Small intestine (tissue), 7 donors: ENCODE measurements at regions not wholly inside any gene's neighbourhood (a gene's known extent, or its start where the extent isn't known, plus 50 kb on each side); places are given as distances from the start of the nearest gene placed in this dataset.
A peak's percentile ranks its signal among the peaks of the same experiment; 100 is the strongest.

ENCODE experiments used
- DNase-seq, 2 donors: peaks; one replicate each; pipeline versions ENCODE4 v3.0.0 to v3.0.0-alpha.2; 2013
- FAIRE-seq: peaks from 2 replicates; lab custom pipeline; 2012; peaks lifted over from hg19 to GRCh38; lab: Jason Lieb, UNC
- H3K27ac ChIP-seq, 3 donors: one replicate each; pipeline ENCODE4 v1.5.1; 2013; ENCODE audit warnings: low read length in 2 of 3, mild to moderate bottlenecking in 2 of 3, control low read depth in 1 of 3, inconsistent platforms in 1 of 3, low read depth in 1 of 3, moderate library complexity in 1 of 3
- H3K27me3 ChIP-seq, 3 donors: one replicate each; pipeline ENCODE4 v1.6.1; 2013; ENCODE audit warnings: low read length in 3 of 3, inconsistent platforms in 1 of 3; ENCODE audit not compliant: control insufficient read depth in 3 of 3, insufficient read depth in 3 of 3
- H3K36me3 ChIP-seq, 3 donors: one replicate each; pipeline ENCODE4 v1.6.1; 2013; ENCODE audit warnings: low read length in 3 of 3, inconsistent platforms in 1 of 3, low read depth in 1 of 3, mild to moderate bottlenecking in 1 of 3, moderate library complexity in 1 of 3; ENCODE audit not compliant: control insufficient read depth in 3 of 3, insufficient read depth in 2 of 3
- H3K4me1 ChIP-seq, 3 donors: one replicate each; pipeline ENCODE4 v1.6.1; 2013; ENCODE audit warnings: low read length in 2 of 3, inconsistent platforms in 1 of 3, low read depth in 1 of 3, mild to moderate bottlenecking in 1 of 3, moderate library complexity in 1 of 3; ENCODE audit not compliant: control insufficient read depth in 3 of 3, insufficient read depth in 2 of 3
- H3K4me3 ChIP-seq, 3 donors: one replicate each; pipeline ENCODE4 v1.5.1; 2013; ENCODE audit warnings: low read length in 3 of 3, control low read depth in 1 of 3, inconsistent platforms in 1 of 3, low read depth in 1 of 3, mild to moderate bottlenecking in 1 of 3, moderate library complexity in 1 of 3
- H3K9me3 ChIP-seq, 2 donors: one replicate each; pipeline ENCODE4 v1.6.1; 2013; ENCODE audit warnings: low read depth in 1 of 2, low read length in 1 of 2; ENCODE audit not compliant: control insufficient read depth in 2 of 2, insufficient read depth in 1 of 2
- WGBS, 3 donors: extraction: QIAGEN DNeasy Blood & Tissue Kit; methylation state at CpG; one replicate each; pipeline ENCODE4 v1.1.7; 2013; 5-methylcytosine and 5-hydroxymethylcytosine counted together
- donor health status: healthy with polysubstance abuse.
- donor health status: control.
- donor health status: control.
- donor health status: Bipolar disorder and iron deficiency.
- donor health status: healthy.

DNA sequence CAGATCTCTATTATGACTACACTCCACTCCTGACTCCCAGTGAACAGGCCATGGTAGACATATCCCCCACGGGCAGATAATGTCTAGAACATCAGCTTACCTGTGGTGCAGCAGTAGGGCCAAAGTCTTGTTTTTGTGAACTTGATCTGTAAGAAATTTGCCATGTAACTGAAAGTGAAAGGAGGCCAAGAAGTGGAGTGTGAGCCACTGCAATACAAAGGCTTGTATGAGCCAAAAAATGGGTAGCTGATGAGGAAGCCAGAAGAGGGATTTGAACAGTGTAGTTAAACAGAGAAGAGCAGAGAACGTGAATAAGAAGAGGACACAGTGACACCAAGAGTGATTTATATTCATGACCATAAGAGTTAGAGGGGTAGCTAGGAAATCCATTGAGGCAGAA lies 361.7 kb downstream of the DMRT2 start:
- Histone ChIP-seq H3K36me3 (no peaks in the 10 kb centered on the region), H3K27me3 (peaks cover 0 to 2% (median 0%) of the 10 kb centered on the region in 3 donors), H3K4me3 (no peak overlapping the region), H3K27ac (no peak overlapping the region), H3K9me3 (no peaks in the 10 kb centered on the region), H3K4me1 (no peaks in the 10 kb centered on the region)
- WGBS, 3 donors: 36 to 54% (median 42%) methylated on average over 2 of the region's 2 CpGs
- no peak for FAIRE-seq
- no peak for DNase-seq

DNA sequence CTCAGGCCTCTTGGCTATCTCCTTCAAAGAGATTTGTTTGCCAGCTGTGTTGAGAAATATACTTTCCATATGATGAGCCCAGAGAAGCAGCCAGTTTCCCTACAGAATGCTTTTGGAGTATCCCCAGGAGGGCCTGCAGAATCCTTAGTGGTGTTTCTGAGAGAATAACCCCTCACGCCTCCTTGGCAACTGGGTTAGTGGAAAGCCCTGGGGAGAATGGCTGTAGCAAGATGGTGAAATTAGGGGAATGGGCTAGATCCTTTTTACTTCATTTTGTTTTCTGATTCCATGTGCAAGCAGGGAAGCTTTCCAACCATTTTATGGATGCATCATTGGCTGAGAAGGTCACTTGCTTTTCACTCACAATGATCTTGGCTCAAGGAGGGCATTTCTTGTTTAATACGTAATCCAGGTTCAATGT lies 364.6 kb downstream of the DMRT2 start:
- no peak overlapping the region for H3K27ac ChIP-seq
- peaks cover 0 to 2% (median 0%) of the 10 kb centered on the region in 3 donors for H3K27me3 ChIP-seq
- DNase-seq (no peak), FAIRE-seq (no peak)
- no peaks in the 10 kb centered on the region for H3K9me3 ChIP-seq
- H3K4me1 ChIP-seq: no peaks in the 10 kb centered on the region
- 77 to 87% (median 79%) methylated on average over 2 of the region's 2 CpGs for WGBS, 3 donors
- H3K4me3 ChIP-seq: no peak overlapping the region
- no peaks in the 10 kb centered on the region for H3K36me3 ChIP-seq

DNA sequence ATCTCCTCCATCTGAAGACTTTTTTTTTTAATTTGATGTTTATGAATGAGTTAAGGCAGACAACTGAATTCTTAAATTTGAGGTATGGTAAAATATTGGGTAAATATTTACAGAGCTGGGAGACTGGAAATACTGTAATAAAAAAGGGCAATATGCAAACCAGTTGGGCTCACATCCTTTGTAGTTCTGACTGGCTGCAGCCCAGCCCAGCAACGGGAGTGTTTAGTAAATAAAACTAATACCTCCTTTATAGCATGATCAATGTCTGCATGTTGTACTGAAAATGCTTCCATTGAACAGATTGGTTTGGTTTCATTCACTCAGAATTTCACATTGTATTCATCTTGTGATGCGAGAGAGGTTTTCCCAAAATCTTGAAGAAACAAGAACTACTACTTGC lies 365.0 kb downstream of the DMRT2 start:
- Histone ChIP-seq H3K4me3 (no peak overlapping the region), H3K27me3 (peaks cover 0 to 2% (median 0%) of the 10 kb centered on the region in 3 donors), H3K4me1 (no peaks in the 10 kb centered on the region), H3K36me3 (no peaks in the 10 kb centered on the region), H3K9me3 (no peaks in the 10 kb centered on the region), H3K27ac (no peak overlapping the region)
- 47 to 59% (median 50%) methylated on average over 2 of the region's 2 CpGs for WGBS, 3 donors
- DNase-seq: no peak
- no peak for FAIRE-seq

DNA sequence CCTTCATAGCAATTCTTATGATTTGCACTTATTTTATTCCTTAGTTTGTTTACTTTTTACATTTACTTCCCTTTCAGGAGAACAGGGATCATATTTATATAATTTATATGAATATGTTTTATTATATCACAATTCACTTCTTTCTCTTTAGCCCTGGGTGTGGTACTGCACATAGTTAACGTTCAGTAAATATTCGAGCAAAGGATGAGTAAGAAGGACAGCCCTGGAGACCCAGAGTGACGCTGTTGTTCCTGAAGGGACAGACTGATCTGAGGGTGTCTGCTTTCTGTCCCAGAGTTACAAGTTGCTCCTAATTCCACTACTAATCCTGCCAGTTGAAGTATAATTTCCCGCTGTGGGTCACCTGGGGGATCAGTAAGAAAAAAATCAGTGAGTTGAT lies 366.1 kb downstream of the DMRT2 start:
- Histone ChIP-seq H3K4me1 (no peaks in the 10 kb centered on the region), H3K4me3 (no peak overlapping the region), H3K27me3 (peaks cover 0 to 2% (median 0%) of the 10 kb centered on the region in 3 donors), H3K36me3 (no peaks in the 10 kb centered on the region), H3K9me3 (no peaks in the 10 kb centered on the region), H3K27ac (no peak overlapping the region)
- DNase-seq (no peak), FAIRE-seq (no peak)
- 59 to 77% (median 74%) methylated on average over 4 of the region's 4 CpGs for WGBS, 3 donors

DNA sequence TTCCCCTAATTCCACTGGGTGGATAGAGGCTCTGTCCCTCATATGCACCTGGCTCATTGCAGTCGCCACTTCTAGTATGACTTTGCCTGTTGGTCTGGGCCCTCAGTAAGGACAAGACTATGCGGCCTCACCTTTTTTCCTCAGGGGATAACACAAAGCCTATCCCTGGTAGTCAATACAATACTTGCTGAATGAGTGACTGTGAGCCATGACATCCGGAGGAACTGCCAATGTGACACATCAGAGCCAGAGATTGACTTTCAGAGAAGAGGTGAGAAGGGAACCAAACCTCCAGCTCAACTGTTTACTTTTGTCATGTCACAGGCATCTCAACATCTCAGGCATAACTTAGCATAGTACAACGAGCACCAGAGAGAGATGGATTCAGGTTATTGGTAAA lies 371.3 kb downstream of the DMRT2 start:
- no peak overlapping the region for H3K4me3 ChIP-seq
- H3K36me3 ChIP-seq: no peaks in the 10 kb centered on the region
- H3K4me1 ChIP-seq: no peaks in the 10 kb centered on the region
- 62 to 84% (median 76%) methylated on average over 4 of the region's 4 CpGs for WGBS, 3 donors
- H3K27ac ChIP-seq: no peak overlapping the region
- H3K27me3 ChIP-seq: no peaks in the 10 kb centered on the region
- H3K9me3 ChIP-seq: peaks cover 0 to 7% of the 10 kb centered on the region in 2 donors
- DNase-seq (no peak), FAIRE-seq (no peak)

DNA sequence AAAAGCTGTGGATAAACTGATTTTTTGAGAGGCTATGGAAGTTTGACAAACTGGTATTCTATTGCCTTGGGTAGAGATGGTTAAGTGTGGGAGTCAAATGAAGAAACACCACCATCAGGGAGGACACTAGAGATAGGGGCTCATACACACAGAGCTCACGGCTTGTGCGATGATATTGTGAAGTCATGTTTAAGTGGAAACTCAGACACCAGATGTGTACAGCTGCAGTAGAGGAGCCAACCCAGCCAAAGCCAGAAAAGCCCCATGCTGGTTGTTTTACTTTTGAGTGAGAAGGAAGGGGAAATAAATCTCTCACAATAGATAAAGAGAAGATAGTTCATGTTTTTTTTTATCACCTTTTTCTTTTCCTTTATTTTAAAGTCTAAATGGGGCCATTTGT lies 377.7 kb downstream of the DMRT2 start:
- Histone ChIP-seq H3K27ac (no peak overlapping the region), H3K36me3 (no peaks in the 10 kb centered on the region), H3K4me1 (no peaks in the 10 kb centered on the region), H3K9me3 (peaks cover 0 to 7% of the 10 kb centered on the region in 2 donors), H3K4me3 (no peak overlapping the region), H3K27me3 (no peaks in the 10 kb centered on the region)
- 70 to 94% (median 91%) methylated on average over 2 of the region's 2 CpGs for WGBS, 3 donors
- FAIRE-seq (no peak), DNase-seq (peak in 1 of 2 donors; percentile 9)

DNA sequence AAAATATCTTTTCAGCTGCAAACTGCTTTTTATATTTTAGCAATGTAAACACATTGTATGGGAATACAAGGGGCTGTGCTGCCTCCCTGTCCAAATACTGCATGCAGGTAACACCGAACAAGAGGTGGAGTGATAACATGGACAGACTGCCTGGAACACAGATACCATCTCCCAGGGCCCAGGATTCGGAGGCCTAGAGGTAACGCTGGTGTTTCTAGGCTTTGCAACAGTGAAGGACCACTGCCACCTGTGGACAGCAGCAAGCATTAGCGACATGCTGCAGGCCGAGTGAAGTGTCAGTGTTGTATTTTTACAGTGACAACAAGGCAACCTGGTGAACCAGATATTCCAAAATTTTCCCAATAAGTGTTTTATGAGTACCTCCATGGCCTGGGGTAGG lies 379.1 kb downstream of the DMRT2 start:
- Histone ChIP-seq H3K27me3 (no peaks in the 10 kb centered on the region), H3K4me1 (no peaks in the 10 kb centered on the region), H3K36me3 (no peaks in the 10 kb centered on the region), H3K27ac (no peak overlapping the region), H3K4me3 (no peak overlapping the region), H3K9me3 (peaks cover 0 to 7% of the 10 kb centered on the region in 2 donors)
- FAIRE-seq (no peak), DNase-seq (peak in 1 of 2 donors; percentile 6)
- WGBS, 3 donors: 22 to 38% (median 29%) methylated on average over 5 of the region's 5 CpGs

DNA sequence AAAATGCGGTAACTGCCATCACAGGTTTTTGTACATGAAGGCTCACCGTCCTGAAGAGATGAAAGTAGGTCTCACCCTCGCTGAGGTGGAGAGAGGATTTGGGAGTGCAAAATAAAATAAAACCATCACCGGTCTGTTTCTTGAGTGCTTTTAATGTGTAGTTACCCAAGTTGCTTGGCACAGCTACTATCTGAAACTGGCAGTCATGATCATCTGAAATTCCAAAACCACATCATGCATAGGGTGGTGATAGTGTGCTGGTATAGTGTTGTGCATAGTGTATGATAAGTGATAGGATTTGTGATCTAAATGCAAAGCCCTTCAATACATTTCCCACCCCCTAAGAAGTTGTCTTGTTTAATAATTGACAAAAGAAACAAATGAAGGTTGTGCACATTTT lies 381.3 kb downstream of the DMRT2 start:
- no peak overlapping the region for H3K27ac ChIP-seq
- WGBS, 3 donors: 91 to 95% (median 92%) methylated on average over 4 of the region's 4 CpGs

DNA sequence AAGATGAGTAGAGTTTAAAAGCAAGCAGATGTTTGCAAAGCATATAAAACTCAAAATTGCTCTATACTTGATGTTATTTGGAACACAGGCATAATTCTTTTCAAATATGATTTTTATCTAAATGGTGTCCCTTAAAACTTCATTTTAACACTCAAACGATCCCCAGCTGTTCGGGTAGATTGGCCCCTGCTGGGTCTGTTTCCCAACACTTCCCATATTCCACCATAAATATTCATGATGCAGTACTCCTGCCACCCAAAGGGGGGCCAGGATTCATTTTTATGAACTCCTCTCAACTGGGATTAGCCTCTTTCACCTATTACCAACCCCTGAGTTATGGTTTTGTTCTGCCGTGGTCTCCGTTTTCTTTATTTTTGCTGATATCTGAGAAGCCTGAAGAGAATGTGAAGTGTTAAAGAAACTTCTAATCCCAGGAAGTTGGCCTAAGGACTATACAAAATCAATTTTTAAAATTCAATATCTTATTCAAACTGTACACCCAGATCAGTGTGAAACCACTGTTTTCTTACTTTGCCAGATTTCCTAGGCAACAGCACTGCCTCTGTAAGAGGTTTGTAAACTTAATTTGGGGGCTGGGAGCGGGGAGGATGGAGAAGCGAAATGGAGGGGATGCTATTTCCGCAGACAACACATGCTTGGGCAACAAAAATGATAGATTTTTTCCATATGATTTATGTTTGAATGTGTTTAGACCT lies 384.1 kb downstream of the DMRT2 start:
- no peak for FAIRE-seq
- H3K4me3 ChIP-seq: no peak overlapping the region
- H3K36me3 ChIP-seq: no peaks in the 10 kb centered on the region
- 55 to 64% (median 63%) methylated on average over 7 of the region's 7 CpGs for WGBS, 3 donors
- H3K27me3 ChIP-seq: no peaks in the 10 kb centered on the region
- no peaks in the 10 kb centered on the region for H3K9me3 ChIP-seq
- H3K4me1 ChIP-seq: no peaks in the 10 kb centered on the region
- H3K27ac ChIP-seq: no peak overlapping the region
- DNase-seq: no peak

More for the DNA sequence above, 381.3 kb downstream of the DMRT2 start:
- Histone ChIP-seq H3K27me3 (no peaks in the 10 kb centered on the region), H3K36me3 (no peaks in the 10 kb centered on the region), H3K4me1 (no peaks in the 10 kb centered on the region), H3K9me3 (no peaks in the 10 kb centered on the region), H3K4me3 (no peak overlapping the region)
- no peak for FAIRE-seq
- DNase-seq: no peak
